SK-MEL-5 (cell line): ENCODE measurements at regions not wholly inside any gene's neighbourhood (a gene's known extent, or its start where the extent isn't known, plus 50 kb on each side); places are given as distances from the start of the nearest gene placed in this dataset.
"Not testable (repeated sequence)": the region's sequence is repeated elsewhere in the genome, so short reads cannot be mapped to it uniquely, and the experiment has no call there.

Experiments
- DNase-seq: peaks from one replicate; pipeline ENCODE4 v3.0.0-alpha.2; 2016; ENCODE audit warnings: low read depth, low spot score
- in situ Hi-C: cut with HindIII; loops from 2 replicates; pipeline ENCODE4 v1.10.0; 2016; ENCODE audit warnings: low sequenced_read_pairs, high pct_unique_total_duplicates, low pct_unique_long_range_greater_than_20kb

- in situ Hi-C loops: no loop called here
- DNase-seq: no peak
Measured at GRCh38 chr1:29686012-29686930, 449.9 kb downstream of the PTPRU start.

- in situ Hi-C loops: no loop called here
- DNase-seq: no peak
Measured at GRCh38 chr1:29685387-29685786, 449.1 kb downstream of the PTPRU start.

GRCh38 chr1:29684141-29684540, 447.8 kb downstream of the PTPRU start:
- in situ Hi-C loops: no loop called here
- no peak for DNase-seq

- DNase-seq: no peak
- in situ Hi-C loops: no loop called here
Measured at GRCh38 chr1:29683472-29683871, 447.1 kb downstream of the PTPRU start.

GRCh38 chr1:29682919-29683295, 446.6 kb downstream of the PTPRU start:
- in situ Hi-C loops: no loop called here
- DNase-seq: no peak

- no peak for DNase-seq
- in situ Hi-C loops: no loop called here
Measured at GRCh38 chr1:29682171-29682918, 446.0 kb downstream of the PTPRU start.

GRCh38 chr1:29681416-29681815, 445.1 kb downstream of the PTPRU start:
- DNase-seq, in situ Hi-C loops: not testable (repeated sequence)

GRCh38 chr1:29679828-29680558, 443.7 kb downstream of the PTPRU start:
- in situ Hi-C loops: no loop called here

GRCh38 chr1:29679316-29679715, 443.0 kb downstream of the PTPRU start:
- in situ Hi-C loops: no loop called here
- no peak for DNase-seq

More at GRCh38 chr1:29679828-29680558, 443.7 kb downstream of the PTPRU start:
- DNase-seq: no peak

GRCh38 chr1:29677028-29678024, 441.0 kb downstream of the PTPRU start:
- no peak for DNase-seq
- in situ Hi-C loops: no loop called here

- DNase-seq: no peak
- in situ Hi-C loops: no loop called here
Measured at GRCh38 chr1:29676496-29676895, 440.2 kb downstream of the PTPRU start.

- in situ Hi-C loops: no loop called here
Measured at GRCh38 chr1:29675481-29676263, 439.4 kb downstream of the PTPRU start.

GRCh38 chr1:29674627-29675326, 438.5 kb downstream of the PTPRU start:
- in situ Hi-C loops: no loop called here
- DNase-seq: no peak

More at GRCh38 chr1:29675481-29676263, 439.4 kb downstream of the PTPRU start:
- DNase-seq: no peak

- in situ Hi-C loops: no loop called here
- DNase-seq: no peak
Measured at GRCh38 chr1:29673669-29674626, 437.6 kb downstream of the PTPRU start.

GRCh38 chr1:29673228-29673500, 436.8 kb downstream of the PTPRU start:
- no peak for DNase-seq
- in situ Hi-C loops: no loop called here
